Ammon's horn (tissue), 1 donor: ENCODE measurements at regions not wholly inside any gene's neighbourhood (a gene's known extent, or its start where the extent isn't known, plus 50 kb on each side); places are given as distances from the start of the nearest gene placed in this dataset.

Source experiments
- DNase-seq: peaks from one replicate; pipeline ENCODE4 v3.0.0-alpha.2; 2016; ENCODE audit warnings: low spot score

- DNase-seq, result no peak
Observed at GRCh38 chr7:136807598-136807997, 60.9 kb upstream of the CHRM2 start.

DNA sequence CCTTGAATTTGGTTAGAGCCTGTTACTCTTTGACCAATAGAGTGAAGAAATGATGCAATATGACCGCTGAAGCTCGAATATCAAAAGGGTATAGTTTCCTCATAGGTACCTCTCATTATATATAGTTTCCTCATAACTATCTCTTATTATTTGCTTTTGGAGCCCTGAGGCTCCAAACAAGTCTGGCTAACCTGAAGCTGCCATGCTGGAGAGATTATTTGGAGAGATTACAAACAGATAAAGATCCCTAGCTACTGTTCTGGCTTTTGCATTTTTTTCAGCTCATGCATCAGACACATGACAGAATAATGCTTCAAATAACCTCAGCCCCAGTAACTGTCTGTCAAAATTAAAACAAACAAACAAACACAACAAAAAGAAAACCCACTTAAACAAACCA is 65.4 kb upstream of the CHRM2 start:
- DNase-seq, result no peak

- DNase-seq, result no peak
Observed at GRCh38 chr7:136783934-136784333, 84.5 kb upstream of the CHRM2 start.

DNA sequence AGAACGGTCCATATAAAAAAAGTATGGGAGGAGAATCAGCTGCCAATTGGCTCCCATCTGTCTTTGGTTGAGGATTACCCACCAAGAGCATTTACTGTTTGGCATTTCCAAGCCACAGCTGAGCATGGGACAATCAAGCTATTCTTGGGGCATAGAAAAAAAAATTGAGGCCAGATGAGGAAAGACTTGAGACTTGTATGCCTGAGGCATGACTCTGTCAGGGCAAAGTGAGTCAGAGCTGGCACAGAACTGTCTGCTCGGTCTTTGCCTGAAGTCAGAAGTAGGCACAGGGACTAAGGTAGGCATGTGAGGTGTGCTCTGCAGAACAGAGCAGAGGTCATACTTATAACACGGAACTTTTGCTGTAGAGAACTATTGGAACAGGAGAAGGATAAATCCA is 126.5 kb upstream of the CHRM2 start:
- DNase-seq, result no peak

GRCh38 chr7:136728945-136729344 is 139.5 kb upstream of the CHRM2 start:
- no peak for DNase-seq

DNA sequence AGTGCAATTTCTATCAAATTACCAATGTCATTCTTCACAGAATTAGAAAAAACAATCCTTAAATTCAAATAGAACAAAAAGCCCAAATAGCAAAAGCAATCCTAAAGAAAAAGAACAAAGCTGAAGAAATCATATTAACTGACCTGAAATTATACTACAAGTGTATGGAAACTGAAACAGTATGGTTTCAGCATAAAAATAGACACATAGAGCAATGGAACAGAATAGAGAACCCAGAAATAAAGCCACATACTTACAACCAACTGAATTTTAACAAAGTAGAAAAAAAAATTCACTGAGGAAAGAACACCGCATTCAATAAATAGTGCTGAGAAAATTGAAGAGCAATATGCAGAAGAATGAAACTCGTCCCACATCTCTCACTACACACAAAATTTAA is 142.0 kb upstream of the CHRM2 start:
- no peak for DNase-seq

GRCh38 chr7:136717910-136718557 is 150.4 kb upstream of the CHRM2 start:
- DNase-seq, result no peak

- DNase-seq, result no peak
Observed at GRCh38 chr7:136714062-136714461, 154.4 kb upstream of the CHRM2 start.

DNA sequence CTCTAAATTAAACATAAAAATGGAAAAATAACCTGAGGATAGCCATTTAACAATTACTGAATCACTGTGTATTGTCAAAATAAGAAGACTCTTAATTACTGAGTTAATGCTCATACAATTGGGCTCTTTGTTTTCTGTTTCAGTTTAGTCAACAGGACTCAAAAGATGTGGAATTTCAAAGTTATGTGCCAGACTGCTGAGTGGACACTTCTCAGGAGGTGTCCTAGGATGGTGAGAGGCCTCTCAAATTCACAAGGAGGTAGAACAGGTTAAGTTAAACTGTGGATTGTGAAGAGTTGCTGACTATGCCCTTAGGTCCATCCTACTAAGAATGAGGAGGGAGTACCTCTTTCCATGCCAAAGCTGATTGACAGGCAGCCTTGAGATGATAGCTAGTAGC is 157.7 kb upstream of the CHRM2 start:
- DNase-seq, result no peak

GRCh38 chr7:136709876-136710275 is 158.6 kb upstream of the CHRM2 start:
- DNase-seq, result no peak

- no peak for DNase-seq
Observed at GRCh38 chr7:136702913-136703312, 165.5 kb upstream of the CHRM2 start.

DNA sequence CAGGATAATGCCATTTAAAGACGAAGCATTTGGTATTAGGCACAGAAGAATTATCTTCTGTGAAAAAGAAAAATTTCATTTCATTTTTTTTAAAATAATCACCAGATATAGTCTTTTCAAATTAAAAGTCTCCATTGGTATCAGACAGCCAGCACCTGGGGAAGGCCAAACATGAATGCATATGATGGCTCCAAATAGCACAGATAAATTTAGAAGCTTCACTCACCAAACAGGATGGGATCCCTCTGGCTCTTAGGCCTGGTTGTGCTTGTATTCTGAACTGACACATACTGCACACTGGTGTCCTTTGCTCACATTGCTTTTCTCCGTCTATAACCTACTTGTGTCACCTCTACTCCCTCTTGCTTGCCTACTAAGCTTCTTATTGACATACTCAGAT is 169.5 kb upstream of the CHRM2 start:
- no peak for DNase-seq

GRCh38 chr7:136698231-136698630 is 170.2 kb upstream of the CHRM2 start:
- no peak for DNase-seq

- DNase-seq, result no peak
Observed at GRCh38 chr7:136697271-136697670, 171.2 kb upstream of the CHRM2 start.

DNA sequence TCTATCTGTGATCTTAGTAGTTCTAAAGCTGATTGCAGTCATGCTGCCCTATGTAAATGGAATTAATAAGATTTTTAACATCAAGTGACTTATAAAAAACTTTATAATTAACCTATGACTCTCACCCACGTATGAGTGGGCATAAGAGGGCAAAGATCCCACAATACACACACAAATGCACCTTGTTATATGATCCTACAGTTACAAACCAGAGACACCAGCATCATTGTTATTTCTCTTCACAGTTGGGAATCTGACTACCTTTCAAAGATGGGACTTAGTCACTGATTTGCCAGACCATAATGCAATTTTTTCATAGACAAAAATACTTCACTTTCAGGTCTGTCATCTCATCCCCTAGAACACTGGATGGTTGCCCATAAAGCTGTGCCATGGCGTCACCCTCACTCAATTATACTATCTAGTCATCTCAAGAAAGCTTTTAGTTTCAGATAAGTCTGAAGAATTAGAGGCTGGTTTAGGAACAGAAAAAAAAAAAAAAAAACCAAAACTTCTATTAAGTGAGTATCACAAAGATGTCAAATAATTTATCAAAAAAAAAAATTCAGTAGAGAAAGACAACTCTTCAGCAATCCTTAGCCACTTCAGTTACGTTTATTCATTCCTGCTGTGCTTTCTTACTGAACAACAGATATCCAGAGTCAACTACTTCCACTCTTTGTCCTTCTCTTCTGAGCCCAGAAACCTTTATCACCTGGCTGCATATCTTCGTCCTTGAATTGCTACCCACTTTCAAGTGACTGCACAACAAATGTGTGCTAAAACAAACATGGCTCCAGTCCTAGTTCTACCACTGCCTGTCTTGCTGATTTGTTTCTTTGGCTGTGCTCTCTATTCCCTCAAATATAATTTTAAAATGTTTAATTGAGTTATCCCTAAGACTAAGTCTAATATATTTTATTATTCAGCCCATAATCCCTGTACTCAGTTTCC is 175.0 kb upstream of the CHRM2 start:
- DNase-seq, result no peak

- DNase-seq, result no peak
Observed at GRCh38 chr7:136692221-136692620, 176.2 kb upstream of the CHRM2 start.

GRCh38 chr7:136688601-136689000 is 179.9 kb upstream of the CHRM2 start:
- DNase-seq, result no peak

DNA sequence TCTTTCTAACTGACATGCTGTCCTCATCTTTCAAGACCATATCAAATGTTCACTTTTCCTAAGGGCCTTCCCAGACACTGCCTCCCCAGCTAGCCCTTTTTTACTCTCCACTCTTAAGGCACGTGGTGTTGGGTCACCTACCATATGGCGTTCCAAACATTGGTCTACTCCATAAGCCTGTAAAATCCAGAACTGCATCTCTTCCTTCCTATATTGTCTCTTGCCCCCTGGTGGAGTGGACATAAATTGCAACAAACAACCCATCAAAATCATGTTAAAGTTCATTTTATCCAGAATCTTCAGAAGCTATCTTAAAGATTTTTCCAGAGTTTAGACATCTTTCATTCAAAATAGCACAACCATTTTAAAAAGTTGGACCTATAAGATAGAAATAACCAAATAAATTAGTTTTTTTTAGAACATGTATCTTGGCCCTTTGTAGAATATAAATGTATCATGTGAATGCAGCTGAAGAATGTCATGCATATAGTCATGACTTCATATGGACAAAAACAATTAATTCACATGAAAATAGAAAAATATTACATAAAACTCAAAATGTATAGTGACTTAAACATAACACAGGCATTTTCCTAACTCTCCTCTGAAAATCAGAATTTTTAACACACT is 180.6 kb upstream of the CHRM2 start:
- DNase-seq, result no peak

GRCh38 chr7:136685501-136686173 is 182.8 kb upstream of the CHRM2 start:
- peak; percentile 18 for DNase-seq

DNA sequence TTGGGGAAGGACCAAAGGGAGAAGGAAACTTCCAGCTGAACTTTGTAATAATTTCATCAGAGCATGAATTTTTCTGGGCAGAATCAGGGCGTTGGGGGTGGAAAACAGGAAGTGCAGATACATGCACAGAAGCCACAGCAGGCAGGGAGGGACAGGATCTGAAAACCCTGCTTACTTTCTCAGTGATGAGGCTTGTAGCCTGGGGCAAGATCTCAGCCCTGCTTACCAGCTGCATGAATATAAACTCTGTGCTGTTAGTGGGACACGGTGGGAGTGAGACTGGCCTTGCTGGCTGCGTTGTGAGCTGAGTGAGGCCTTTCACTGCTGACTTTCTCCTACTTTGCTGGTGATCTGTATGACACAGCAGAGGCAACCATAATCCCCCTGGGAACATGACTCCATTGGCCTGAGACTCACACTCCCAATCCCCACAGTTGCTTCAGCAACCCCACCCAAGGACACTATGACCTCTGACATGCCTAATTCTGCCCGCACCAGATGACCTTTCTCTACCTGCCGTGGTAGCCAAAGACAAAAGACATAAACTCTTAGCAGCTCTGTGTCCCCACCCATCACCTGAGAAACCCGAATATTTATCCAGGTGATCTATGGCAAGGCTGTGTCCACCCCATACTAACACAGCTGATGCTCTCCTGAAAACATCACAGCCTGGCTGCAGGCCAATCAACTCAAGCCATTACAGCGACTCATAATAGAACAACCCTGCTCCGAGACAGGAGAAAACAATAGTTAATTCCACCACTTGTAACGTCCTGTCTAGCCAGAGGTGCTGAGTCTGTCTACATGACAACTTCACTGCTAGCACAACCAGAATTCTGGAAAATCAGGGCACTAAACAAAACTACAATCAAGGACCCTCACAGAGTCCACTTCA is 190.7 kb upstream of the CHRM2 start:
- DNase-seq, result no peak

- DNase-seq, result no peak
Observed at GRCh38 chr7:136667584-136667983, 200.9 kb upstream of the CHRM2 start.
